Natural killer cell (primary cell): ENCODE measurements at regions not wholly inside any gene's neighbourhood (a gene's known extent, or its start where the extent isn't known, plus 50 kb on each side); places are given as distances from the start of the nearest gene placed in this dataset.

Source experiments
- ATAC-seq, 3 donors: fragments of 150-1000 bp in 2 of 3; fragments of 200-7000 bp in 1 of 3; cut with Tn5 transposase; 1 replicate in 1 of 3; 2 replicates in 2 of 3; pipeline ENCODE4 v1.10.0; 2021; ENCODE audit warnings: mild to moderate bottlenecking in 2 of 3, moderate library complexity in 2 of 3
- DNase-seq, 2 donors: peaks; one replicate each; pipeline versions ENCODE4 v3.0.0 to v3.0.0-alpha.2; 2013 to 2021; ENCODE audit warnings: mixed read lengths in 1 of 2
- H3K27ac ChIP-seq: one replicate; pipeline ENCODE4 v1.5.1; 2013; ENCODE audit warnings: mild to moderate bottlenecking, low read length
- H3K27me3 ChIP-seq: one replicate; pipeline ENCODE4 v1.6.1; 2013; ENCODE audit warnings: low read length; ENCODE audit not compliant: control insufficient read depth, insufficient read depth
- H3K36me3 ChIP-seq: one replicate; pipeline ENCODE4 v1.6.1; 2013; ENCODE audit warnings: low read length; ENCODE audit not compliant: control insufficient read depth, insufficient read depth
- H3K4me1 ChIP-seq: one replicate; pipeline ENCODE4 v1.6.1; 2013; ENCODE audit warnings: low read length; ENCODE audit not compliant: control insufficient read depth, insufficient read depth
- H3K4me3 ChIP-seq: one replicate; pipeline ENCODE4 v1.5.1; 2013; ENCODE audit warnings: low read length
- H3K9me3 ChIP-seq: one replicate; pipeline ENCODE4 v1.6.1; 2013; ENCODE audit warnings: low read length; ENCODE audit not compliant: control insufficient read depth, insufficient read depth
- H3K27ac Mint-ChIP-seq, 2 donors: one replicate each; pipeline ENCODE4 v1.8.0; 2022; ENCODE audit warnings: mild to moderate bottlenecking in 2 of 2, mixed read lengths in 2 of 2, moderate library complexity in 1 of 2
- H3K27me3 Mint-ChIP-seq, 2 donors: one replicate each; pipeline ENCODE4 v1.8.0; 2022; ENCODE audit warnings: low read depth in 2 of 2, mixed read lengths in 2 of 2
- H3K36me3 Mint-ChIP-seq: one replicate; pipeline ENCODE4 v1.8.0; 2022; ENCODE audit warnings: mixed read lengths
- H3K4me1 Mint-ChIP-seq, 2 donors: one replicate each; pipeline ENCODE4 v1.8.0; 2022; ENCODE audit warnings: mixed read lengths in 2 of 2
- H3K4me3 Mint-ChIP-seq: one replicate; pipeline ENCODE4 v1.8.0; 2022; ENCODE audit warnings: mild to moderate bottlenecking, moderate library complexity, mixed read lengths
- H3K9me3 Mint-ChIP-seq, 2 donors: one replicate each; pipeline ENCODE4 v1.8.0; 2022; ENCODE audit warnings: mixed read lengths in 2 of 2
- CTCF ChIP-seq: fragments of 200-600 bp; IDR thresholded peaks from one replicate; pipeline ENCODE4 v1.8.0; 2022; ENCODE audit warnings: antibody characterized with exemption
- WGBS: methylation state at CpG from one replicate; pipeline ENCODE4 v1.1.7; 2013; ENCODE audit warnings: missing lambda C conversion rate; ENCODE audit not compliant: insufficient coverage; 5-methylcytosine and 5-hydroxymethylcytosine counted together
- intact Hi-C: fragments of 100-400 bp; cut with micrococcal nuclease; formaldehyde crosslinking; loops from one replicate; pipeline ENCODE4 v1.14.2; 2022

GRCh38 chr4:1513936-1514483, 107.8 kb upstream of the NKX1-1 start:
- H3K27ac ChIP-seq, result no peak overlapping the region
- Mint-ChIP-seq H3K36me3 (no peaks in the 10 kb centered on the region), H3K4me3 (no peak overlapping the region), H3K4me1 (no peaks in the 10 kb centered on the region), H3K27ac (no peak overlapping the region), H3K9me3 (no peaks in the 10 kb centered on the region), H3K27me3 (peaks cover 0 to 16% of the 10 kb centered on the region in 2 donors)
- no peaks in the 10 kb centered on the region for H3K4me1 ChIP-seq
- no peaks in the 10 kb centered on the region for H3K9me3 ChIP-seq
- DNase-seq (no peak), ATAC-seq (no peak)
- H3K27me3 ChIP-seq, result peaks cover 3% of the 10 kb centered on the region
- no peak overlapping the region for H3K4me3 ChIP-seq
- H3K36me3 ChIP-seq, result no peaks in the 10 kb centered on the region
- TF ChIP-seq CTCF, result no peak
- intact Hi-C loops, result loop anchor here (5.0 kb wide), 1 partner anchor 382 kb away; no protein-coding TSS in a partner anchor
- WGBS, result 90% methylated on average over 4 of the region's 4 CpGs

GRCh38 chr4:1512738-1513660, 106.8 kb upstream of the NKX1-1 start:
- Mint-ChIP-seq H3K4me1 (no peaks in the 10 kb centered on the region), H3K36me3 (no peaks in the 10 kb centered on the region), H3K9me3 (no peaks in the 10 kb centered on the region), H3K27ac (no peak overlapping the region), H3K27me3 (peaks cover 0 to 12% of the 10 kb centered on the region in 2 donors), H3K4me3 (no peak overlapping the region)
- intact Hi-C loops, result loop anchor here (5.0 kb wide), 1 partner anchor 381 kb away; no protein-coding TSS in a partner anchor
- Histone ChIP-seq H3K4me3 (no peak overlapping the region), H3K4me1 (no peaks in the 10 kb centered on the region), H3K27ac (no peak overlapping the region), H3K27me3 (peaks cover 3% of the 10 kb centered on the region), H3K9me3 (no peaks in the 10 kb centered on the region), H3K36me3 (no peaks in the 10 kb centered on the region)
- ATAC-seq, result peak; percentile 54 to 88 (median 75)
- WGBS, result 15% methylated on average over 78 of the region's 78 CpGs
- DNase-seq, result peak; percentile 37 to 74
- TF ChIP-seq CTCF, result peak; percentile 67

GRCh38 chr4:1512051-1512737, 106.0 kb upstream of the NKX1-1 start:
- WGBS, result 87% methylated on average over 29 of the region's 29 CpGs
- intact Hi-C loops, result loop anchor here (5.0 kb wide), 1 partner anchor 380 kb away; no protein-coding TSS in a partner anchor
- no peaks in the 10 kb centered on the region for H3K36me3 Mint-ChIP-seq
- no peaks in the 10 kb centered on the region for H3K4me1 Mint-ChIP-seq
- H3K27me3 Mint-ChIP-seq, result peaks cover 0 to 12% of the 10 kb centered on the region in 2 donors
- ATAC-seq, result no peak
- TF ChIP-seq CTCF, result no peak
- Histone ChIP-seq H3K36me3 (no peaks in the 10 kb centered on the region), H3K9me3 (no peaks in the 10 kb centered on the region), H3K27me3 (peaks cover 3% of the 10 kb centered on the region), H3K4me1 (no peaks in the 10 kb centered on the region), H3K27ac (no peak overlapping the region), H3K4me3 (no peak overlapping the region)
- no peak for DNase-seq
- no peak overlapping the region for H3K4me3 Mint-ChIP-seq
- no peak overlapping the region for H3K27ac Mint-ChIP-seq
- no peaks in the 10 kb centered on the region for H3K9me3 Mint-ChIP-seq
